ENCODE measurements at regions not wholly inside any gene's neighbourhood (a gene's known extent, or its start where the extent isn't known, plus 50 kb on each side); places are given as distances from the start of the nearest gene placed in this dataset.

GRCh38 chr9:80547613-80548012 lies 975.8 kb downstream of the TLE4 start:
- DNase-seq (ENCODE audit: low read depth, low spot score) = no peak
- CTCF ChIA-PET = no interaction called here
- POLR2A ChIA-PET = no interaction called here
- no peak for TF ChIP-seq CTCF (IDR thresholded peaks at IDR 0.05; ENCODE audit: insufficient read depth, low read length, missing control alignments)
- H3K4me3 ChIP-seq (ENCODE audit: low read depth, low read length) = no peak overlapping the region

- no peak for TF ChIP-seq CTCF (IDR thresholded peaks at IDR 0.05; ENCODE audit: insufficient read depth, low read length, missing control alignments)
- no peak for DNase-seq (ENCODE audit: low read depth, low spot score)
- no peak overlapping the region for H3K4me3 ChIP-seq (ENCODE audit: low read depth, low read length)
- CTCF ChIA-PET = no interaction called here
- POLR2A ChIA-PET = no interaction called here
Observed at GRCh38 chr9:80540387-80540786, 968.6 kb downstream of the TLE4 start.

- POLR2A ChIA-PET = no interaction called here
- TF ChIP-seq CTCF (IDR thresholded peaks at IDR 0.05; ENCODE audit: insufficient read depth, low read length, missing control alignments) = no peak
- no peak for DNase-seq (ENCODE audit: low read depth, low spot score)
Observed at GRCh38 chr9:80538976-80539375, 967.2 kb downstream of the TLE4 start.

GRCh38 chr9:80522465-80522864 lies 950.7 kb downstream of the TLE4 start:
- POLR2A ChIA-PET = no interaction called here
- H3K4me3 ChIP-seq (ENCODE audit: low read depth, low read length) = no peak overlapping the region
- TF ChIP-seq CTCF (IDR thresholded peaks at IDR 0.05; ENCODE audit: insufficient read depth, low read length, missing control alignments) = no peak
- CTCF ChIA-PET = no interaction called here
- no peak for DNase-seq (ENCODE audit: low read depth, low spot score)

More at GRCh38 chr9:80538976-80539375, 967.2 kb downstream of the TLE4 start:
- H3K4me3 ChIP-seq (ENCODE audit: low read depth, low read length) = no peak overlapping the region
- CTCF ChIA-PET = no interaction called here

GRCh38 chr9:80521151-80521550 lies 949.4 kb downstream of the TLE4 start:
- ChIA-PET CTCF (no interaction called here), POLR2A (no interaction called here)
- DNase-seq (ENCODE audit: low read depth, low spot score) = no peak
- no peak overlapping the region for H3K4me3 ChIP-seq (ENCODE audit: low read depth, low read length)
- no peak for TF ChIP-seq CTCF (IDR thresholded peaks at IDR 0.05; ENCODE audit: insufficient read depth, low read length, missing control alignments)

GRCh38 chr9:80520231-80520630 lies 948.5 kb downstream of the TLE4 start:
- POLR2A ChIA-PET = interaction anchor here (0.6 kb wide), 1 partner anchor 526 kb away, joined by 3 read pairs; no protein-coding TSS in a partner anchor
- no peak overlapping the region for H3K4me3 ChIP-seq (ENCODE audit: low read depth, low read length)
- no peak for DNase-seq (ENCODE audit: low read depth, low spot score)
- TF ChIP-seq CTCF (IDR thresholded peaks at IDR 0.05; ENCODE audit: insufficient read depth, low read length, missing control alignments) = no peak
- CTCF ChIA-PET = no interaction called here
